SW 1271 (cell line): ENCODE measurements at regions not wholly inside any gene's neighbourhood (a gene's known extent, or its start where the extent isn't known, plus 50 kb on each side); places are given as distances from the start of the nearest gene placed in this dataset.

Experiments used
- DNase-seq, 2 experiments: peaks; one replicate each; lab custom pipeline; 2025; lab: John Stamatoyannopoulos, UW

DNA sequence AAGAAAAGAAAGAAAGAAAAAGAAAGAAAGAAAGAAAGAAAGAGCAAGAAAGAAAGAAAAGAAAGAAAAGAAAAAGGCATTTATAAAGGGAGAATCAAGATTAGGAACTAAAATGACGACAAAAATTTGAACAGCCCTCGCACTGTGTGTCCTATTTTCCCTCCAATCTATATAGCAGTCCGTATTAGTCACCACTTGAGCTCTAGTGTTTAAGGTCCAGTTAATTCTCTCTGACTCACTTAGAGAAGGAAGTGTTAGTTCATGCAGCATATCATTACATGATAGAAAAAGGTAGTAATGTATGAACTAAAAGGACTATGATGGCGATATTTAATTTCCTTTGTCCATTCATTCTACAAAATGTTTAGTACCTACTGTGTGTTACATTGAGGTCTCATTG is 122.7 kb downstream of the CBLL2 start:
- no peak for DNase-seq

DNA sequence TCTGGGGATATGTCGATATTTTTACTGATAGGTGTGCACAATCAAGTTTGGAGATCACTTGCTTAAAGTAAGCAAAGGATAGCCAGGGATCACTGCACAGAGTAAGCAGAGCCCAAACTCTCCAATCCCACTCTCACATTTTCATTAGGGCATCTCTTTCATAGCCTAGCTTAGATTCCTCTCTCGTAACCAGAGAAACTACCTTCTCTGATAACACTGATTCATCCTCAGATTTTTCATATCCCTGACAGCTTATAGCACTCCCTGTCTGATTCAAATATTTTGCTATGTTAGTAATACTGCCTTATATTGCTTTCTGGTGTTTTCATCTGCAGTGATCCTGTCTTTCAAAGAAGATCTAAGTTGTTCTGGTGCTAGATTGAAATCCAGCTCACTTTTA is 123.7 kb downstream of the CBLL2 start:
- no peak for DNase-seq

DNA sequence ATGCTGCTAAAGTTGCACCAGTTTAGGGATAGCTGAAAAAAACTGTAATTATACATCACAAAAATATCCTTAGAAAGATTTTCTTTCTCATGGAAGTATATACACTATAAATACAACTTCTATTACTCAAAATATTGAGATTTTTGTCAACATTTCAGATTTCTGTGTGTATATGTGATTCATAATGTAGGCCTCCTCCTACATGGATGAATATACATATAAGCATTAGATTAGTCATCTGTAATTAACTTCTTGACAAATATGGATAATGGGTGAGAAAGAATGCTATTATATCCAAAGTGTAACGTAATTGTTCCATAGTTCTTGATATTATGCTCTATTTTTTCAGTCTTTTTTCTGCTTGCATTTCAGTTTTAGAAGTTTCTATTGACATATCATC is 124.9 kb downstream of the CBLL2 start:
- DNase-seq = no peak

DNA sequence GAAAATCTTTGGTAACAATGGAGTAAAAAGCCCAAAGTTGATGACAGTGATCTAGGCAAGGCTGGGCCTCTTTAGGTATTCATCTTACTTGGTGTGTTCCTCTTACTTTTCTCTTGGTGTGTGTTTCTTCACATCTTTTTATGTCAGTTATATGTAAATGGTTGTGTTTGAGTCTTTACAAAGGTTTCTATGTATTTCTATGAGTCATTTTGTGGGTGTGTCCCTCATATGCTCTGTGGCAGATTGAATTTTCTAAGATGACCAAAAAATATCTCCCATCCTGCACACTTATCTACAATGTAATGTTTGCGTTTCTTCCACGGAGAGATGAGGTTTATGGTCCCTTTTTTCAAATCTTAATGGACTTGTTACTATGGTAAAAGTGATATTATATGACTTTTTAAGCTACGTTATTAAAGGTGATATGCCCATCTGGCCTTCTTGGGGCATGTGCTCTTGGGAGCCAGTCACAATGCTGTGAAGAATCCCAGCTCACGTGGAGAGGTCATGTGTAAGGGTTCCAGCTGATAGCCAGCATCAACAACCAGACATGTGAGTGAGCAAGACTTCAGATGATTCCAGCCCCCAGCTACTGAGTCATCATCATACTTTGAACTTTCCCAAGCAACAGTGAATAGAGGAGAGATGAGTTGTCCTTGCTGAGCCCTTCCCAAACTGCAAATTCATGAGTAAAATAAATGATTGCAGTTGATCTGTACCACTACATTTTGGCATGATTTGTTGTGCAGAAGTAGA is 126.9 kb downstream of the CBLL2 start:
- no peak for DNase-seq

DNA sequence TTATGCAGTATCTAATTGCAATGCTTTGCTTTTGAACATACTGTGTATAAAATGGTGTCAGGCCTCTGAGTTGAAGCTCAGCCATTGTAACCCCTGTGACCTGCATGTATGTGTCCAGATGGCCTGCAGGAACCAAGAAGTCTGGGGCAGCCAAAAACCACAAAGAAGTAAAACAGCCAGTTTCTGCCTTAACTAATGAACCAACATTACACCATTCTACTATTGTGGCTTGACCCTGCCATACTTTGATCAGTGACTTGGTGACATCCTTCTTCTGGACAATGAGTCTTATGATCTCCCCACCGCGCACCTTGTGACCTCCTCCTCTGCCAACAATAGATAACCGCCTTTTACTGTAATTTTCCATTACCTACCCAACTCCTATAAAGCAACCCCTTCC is 131.6 kb downstream of the CBLL2 start:
- no peak for DNase-seq

DNA sequence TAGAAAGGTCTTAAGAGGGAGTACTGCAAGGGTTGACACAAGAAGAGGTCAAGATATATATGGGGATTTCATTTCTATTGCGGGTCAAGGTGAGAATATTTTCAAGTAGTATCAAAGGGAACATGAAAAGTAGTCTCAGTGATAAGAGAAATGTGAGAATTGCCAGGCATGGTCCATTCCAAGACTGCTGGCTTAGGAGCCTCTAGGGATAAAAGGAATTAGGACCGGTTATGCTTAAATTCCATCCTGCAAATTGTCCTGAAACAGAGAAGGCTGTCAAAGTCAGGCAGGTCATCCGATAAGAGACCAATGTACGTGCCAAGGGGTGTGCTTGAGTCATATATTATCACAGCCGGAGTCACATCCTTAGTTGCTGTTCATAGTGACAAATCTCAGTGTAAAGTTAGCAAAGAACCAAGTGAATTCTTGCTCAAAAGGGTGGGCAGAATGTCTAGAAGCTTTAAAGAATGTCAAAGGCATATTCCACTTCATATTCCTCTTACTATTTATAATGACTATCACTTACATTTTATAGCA is 133.6 kb downstream of the CBLL2 start:
- DNase-seq = no peak

DNA sequence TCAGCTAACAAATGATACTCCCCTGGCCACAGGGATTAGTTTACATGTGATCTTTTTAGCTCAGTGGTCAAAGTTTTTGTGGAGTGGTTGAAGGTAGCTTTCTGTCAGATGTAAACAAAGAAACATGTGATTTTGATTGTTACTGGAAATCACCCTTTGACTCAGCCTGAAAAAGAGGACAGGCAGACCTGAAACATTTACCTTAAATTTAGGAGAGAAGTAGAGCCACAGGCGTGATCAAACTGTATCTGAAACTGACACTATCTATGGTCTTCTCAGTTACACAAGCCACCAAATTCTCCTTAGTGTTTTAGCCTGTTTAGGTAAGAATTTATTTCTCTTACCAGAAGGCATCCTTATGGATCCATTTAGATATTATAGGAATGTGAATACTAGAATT is 136.7 kb downstream of the CBLL2 start:
- no peak for DNase-seq

DNA sequence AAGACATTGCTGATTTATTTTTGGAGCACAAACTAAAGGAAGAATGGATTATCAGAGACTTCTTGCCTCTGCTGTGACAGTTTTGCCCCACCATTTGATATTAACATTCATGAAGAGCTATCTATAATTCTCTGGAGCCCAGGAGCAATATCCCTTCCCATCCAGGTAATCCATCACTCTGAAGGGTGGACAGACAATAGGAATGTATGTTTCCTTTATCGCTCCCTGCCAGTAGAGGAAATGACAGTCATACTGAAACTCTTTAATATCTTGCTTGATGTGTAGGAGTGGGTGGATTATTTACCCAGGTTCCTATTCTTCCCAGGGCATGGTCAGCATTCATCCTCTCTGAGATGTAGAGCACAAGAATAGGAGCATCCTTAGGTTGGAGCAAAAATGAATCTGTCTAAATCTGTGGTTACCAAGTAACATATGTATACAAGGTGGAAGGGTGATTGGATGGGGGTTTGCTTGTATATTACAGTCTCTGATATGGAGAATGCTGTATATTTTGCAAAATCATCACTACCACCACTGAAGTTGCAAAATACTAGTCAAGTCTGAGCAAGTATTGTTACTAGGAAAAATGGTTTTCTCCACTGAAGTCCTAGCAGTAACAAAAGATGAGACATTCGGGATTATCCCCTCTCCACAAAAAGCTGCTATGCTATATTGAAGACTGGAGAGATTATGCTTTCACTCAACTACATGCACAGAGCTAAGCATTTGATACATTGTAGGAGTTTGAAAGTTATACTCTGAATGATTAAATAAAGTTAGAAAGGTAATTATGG is 151.6 kb downstream of the CBLL2 start:
- DNase-seq = no peak

DNA sequence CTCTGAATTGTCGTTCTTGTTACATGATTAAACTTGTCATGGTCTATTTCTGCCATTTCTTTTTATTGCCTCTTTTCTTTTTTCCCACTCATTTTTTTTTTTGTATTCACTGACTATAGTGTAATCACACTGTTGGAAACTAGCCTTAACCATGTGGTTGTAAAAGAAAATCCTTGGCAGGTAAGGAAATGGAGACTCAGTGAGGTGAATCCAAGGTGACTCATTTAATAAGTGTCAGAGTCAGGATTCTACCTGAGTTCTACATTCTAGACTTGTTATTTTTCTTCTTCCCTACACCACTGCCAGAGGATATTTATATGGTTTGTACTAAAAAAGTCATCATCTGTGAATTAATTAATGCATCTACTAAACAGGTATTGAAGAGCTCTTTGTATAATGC is 152.2 kb downstream of the CBLL2 start:
- DNase-seq = no peak

DNA sequence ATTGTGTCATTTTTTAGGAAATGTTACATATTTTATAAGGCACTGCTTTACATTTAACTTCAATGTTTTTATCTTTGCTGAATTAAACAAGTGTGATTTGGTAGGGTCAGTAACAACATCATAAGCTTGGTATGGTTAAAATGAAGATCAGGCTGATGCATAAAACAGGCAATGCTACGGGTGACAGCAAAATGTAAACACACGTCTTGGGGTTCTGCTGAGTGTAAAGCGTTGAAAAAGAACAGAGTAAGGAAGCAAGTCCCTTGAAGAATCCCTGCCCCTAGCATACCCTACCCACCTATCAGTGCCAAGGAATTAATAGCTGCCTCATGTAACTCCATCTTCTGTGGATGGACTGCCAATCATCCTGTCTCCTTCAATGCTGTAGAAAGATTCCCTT is 157.0 kb downstream of the CBLL2 start:
- no peak for DNase-seq

DNA sequence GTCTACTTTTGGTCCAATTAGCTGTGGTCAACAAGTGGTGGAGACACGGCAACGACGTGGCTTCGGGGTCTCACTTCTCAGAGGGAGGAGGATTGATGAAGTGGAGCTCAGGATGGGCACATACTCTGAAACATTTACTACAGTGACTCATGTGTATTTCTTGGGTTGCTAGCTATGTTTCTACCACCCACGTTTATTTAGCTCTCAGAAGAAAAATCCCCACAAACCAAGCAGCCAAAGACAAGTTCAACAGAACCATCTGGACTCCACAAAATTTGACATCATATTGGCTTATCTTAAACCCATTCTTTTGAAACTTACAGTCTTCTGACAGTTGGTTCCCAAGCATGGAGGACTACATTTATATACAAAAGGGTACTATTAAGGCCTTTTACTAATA is 158.0 kb downstream of the CBLL2 start:
- no peak for DNase-seq

DNA sequence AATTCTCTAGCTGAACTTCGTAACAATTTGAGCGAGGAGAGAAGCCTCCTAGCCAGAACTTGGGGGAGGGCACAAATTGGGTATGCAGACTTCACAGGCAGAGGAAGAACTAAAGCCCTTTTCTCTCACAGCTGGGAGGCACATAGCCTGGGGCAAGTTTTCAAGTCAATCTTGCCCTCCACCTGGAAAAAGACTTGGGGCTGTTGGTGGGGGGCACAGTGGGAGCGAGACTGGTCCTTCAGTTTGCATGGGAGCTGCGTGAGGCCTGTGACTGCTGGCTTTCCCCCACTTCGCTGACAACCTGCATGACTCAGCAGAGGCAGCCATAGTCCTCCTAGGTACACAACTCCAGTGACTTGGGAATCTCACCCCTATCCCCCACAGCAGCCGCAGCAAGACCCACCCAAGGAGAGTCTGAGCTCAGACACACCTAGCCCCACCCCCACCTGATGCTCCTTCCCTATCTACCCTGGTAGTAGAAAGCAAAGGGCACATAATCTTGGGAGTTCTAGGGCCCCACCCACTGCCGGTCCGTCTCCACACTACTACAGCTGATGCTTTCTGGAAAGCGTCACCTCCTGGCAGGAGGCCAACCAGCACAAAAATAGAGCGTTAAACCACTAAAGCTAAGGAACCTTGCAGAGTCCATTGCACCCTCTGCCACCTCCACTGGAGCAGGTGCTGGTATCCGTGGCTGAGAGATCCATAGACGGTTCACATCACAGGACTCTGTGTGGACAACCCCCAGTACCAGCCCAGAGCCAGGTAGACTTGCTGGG is 160.8 kb downstream of the CBLL2 start:
- no peak for DNase-seq

DNA sequence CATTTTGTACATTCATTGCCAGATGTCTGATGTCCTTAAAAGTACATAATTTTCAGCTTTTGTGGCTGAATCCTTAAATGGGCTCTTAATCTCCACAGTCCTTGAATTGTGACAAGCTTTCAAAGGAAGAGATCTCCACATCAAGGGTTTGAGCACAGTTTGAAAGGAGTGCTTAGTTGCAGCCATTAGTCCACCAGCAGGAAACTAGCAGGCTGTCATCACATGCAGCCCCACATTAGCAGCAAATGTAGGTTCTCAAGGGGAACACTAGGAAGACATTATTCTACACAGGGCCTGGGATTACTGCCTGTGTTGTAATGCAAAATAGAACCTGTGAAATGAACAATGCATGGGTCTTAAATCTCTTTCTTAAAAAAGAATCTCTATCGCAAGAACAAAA is 173.2 kb downstream of the CBLL2 start:
- DNase-seq = no peak

DNA sequence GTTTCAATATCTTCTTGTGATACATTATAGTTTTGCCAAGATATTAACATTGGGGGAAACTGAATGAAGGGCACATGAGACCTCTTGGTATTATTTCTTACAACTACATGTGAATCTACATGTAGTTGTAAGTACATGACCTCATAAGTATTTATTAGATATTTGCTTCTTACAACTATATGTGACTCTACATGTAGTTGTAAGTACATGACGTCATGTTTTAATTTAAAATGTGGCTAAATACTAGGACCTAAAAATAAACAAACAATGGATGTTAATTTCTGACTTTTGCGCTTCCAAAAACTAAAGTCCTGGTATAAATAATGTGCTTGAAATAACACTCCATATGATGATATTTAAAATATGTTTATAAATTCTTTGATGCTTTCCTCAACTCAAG is 190.2 kb downstream of the CBLL2 start:
- no peak for DNase-seq

DNA sequence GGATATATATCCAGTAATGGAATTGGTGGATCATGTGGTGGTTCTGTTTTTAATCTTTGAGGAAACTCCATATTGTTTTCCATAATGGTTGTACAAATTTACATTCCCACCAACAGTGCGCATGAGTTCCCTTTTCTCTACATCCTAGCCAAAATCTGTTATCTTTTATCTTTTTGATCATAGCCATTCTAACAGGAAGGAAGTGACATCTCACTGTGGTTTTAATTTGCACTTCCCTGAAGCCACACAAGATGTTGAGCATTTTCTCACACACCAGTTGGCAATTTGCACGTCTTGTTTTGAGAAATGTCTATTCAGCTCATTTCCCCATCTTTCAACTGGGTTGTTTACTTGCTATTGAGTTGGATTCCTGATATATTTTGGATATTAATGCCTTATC is 194.9 kb downstream of the CBLL2 start:
- DNase-seq = no peak

DNA sequence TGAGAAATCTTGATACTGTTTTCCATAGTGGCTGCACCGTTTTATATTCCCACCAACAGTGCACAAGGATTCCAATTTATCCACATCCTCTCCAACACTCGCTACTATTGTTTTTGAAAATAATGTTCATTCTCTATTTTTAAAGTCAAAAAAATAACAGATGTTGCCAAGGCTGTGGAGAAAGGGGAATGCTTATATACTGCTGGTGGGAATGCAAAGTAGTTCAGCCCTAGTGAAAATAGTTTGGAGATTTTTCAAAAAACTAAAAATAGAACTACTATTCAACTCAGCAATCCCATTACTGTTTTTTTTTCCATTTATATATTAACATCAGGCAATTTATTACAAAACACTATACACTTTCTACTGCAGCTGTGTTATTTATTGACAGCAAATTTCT is 208.7 kb downstream of the CBLL2 start:
- DNase-seq = no peak

DNA sequence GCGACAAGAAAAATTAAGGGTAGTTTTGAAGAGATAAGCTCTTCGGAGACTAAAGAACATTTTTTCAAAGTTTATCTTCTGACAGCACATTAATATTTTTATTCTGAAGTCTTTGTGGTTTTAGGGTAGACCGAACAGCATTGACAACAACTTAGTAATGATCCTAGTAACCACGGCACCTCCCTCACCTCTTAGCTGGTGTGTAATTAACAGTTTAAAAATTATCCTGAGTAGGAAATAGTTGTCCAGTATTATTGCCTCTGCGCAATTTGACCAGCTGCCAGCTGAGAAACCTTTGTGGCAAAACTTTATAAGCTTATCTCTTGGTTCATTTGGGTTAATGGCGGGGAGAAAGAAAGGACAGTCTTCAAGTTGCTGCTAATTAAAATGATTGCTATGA is 213.6 kb downstream of the CBLL2 start:
- DNase-seq = no peak

DNA sequence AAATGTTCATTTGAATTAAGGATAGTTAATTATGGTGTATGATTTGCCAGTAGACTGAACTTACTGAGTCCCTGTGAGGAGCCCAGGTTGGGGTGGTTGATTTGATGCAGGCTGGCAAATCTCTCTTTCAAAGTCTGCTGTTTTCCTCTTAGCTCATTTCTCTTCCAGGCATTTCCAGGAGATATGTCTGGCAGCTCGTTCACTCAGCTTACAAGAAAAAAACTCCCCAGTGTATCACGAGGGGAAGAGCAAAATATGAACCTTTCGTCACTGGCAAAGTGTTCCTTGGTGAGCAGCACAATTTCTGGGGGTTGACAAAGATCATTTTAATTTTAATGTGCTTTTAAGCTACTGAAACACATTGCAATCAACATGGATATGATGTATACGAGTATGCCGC is 244.2 kb downstream of the CBLL2 start:
- no peak for DNase-seq

DNA sequence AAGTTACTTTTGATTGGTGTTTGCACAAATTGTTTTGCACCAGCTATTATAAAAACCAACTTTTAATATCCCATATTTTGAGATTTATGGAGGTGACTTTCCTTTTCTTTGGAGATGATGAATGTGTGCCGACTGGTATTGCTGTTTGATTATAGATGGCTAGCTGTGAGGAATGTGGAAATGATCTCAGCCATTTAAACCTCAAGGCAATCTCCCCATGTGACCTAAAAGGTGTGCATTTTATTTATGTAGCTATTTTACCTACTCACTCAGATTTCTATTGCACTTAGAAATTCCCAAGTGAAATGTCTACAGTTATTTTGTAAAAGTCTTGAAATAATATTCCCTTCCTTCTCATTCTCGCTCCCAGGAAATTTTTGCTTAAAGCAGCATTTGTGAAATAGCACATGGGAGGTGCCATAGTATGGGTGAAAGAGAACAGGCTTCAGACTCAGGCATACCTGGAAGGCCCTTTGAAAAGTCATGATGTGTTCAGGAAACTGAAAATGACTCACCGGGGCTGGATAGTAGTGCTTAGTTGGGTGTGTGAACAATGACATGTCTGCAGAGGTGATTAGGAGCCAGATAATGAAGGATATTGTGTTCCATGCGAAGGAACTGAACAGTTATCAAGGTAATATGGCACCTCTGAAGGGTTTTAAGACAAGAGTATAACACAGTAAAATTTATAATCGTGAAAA is 247.6 kb downstream of the CBLL2 start:
- no peak for DNase-seq

DNA sequence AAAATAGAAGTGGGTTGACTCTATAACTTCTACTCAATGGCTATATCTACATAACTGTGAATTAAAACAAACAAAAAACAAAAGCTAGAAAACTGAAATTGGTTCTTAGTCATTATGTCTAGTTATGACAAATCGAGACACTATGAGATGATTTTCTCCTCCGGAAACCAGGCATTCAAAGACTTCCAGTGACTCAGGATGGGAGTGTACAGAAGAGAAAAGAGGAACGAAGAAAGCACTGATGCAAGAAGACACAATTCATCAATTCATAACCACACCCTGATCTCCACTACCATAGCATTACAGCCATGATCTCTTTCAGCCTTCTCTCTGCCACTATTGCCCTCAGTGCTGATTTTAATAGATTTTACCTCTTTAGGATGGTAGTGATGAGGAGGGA is 253.6 kb downstream of the CBLL2 start:
- DNase-seq = peak in 1 of 2 experiments; percentile 12

DNA sequence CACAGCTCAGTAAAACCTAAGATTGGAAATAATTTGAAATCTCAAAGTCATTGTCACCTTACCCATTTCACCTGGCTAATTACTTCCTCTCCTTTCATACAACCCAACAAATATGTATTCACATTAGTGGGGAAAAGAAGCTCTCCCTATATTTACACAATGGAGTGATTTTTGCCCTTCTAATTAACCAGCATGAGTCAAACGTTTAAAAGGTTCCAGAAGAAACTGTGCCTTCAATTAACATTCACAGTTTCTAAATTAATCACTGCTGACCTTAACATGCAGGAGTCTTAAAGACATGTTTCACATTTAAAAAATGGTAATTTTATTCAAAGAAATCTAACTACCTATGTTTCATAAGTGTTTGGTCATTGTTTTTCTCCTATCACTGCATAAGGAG is 254.6 kb downstream of the CBLL2 start:
- no peak for DNase-seq

DNA sequence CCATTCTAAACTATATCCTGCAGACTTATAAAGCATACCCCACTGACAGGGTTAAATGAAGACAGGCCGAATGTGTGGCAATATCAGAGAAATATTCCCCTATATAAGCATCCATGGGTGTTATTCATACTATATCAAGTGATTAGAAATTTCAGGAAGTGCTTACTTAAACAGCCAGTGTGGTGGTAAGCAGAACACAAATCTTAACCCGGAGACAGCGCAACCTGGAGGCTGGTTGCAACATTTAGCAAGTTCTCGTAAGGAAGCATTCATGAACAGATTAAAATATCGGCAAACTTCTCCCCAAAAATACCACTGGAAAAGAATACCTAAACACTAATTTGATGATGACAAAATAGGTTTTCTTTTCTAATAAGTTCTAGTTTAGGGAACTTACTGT is 261.2 kb downstream of the CBLL2 start:
- no peak for DNase-seq
